Thyroid gland (tissue), 4 donors: ENCODE measurements at regions not wholly inside any gene's neighbourhood (a gene's known extent, or its start where the extent isn't known, plus 50 kb on each side); places are given as distances from the start of the nearest gene placed in this dataset.

ENCODE experiments used
- POLR2A ChIP-seq, 2 donors: fragments of 450-650 bp; IDR thresholded peaks; one replicate each; pipeline ENCODE4 v1.6.1; 2017; ENCODE audit warnings: antibody characterized with exemption in 2 of 2, mild to moderate bottlenecking in 2 of 2, moderate library complexity in 1 of 2
- TF ChIP-seq, protein P1 (sequence below), 6 experiments: fragments of 200-600 bp in 3 of 6; fragments of 450-650 bp in 3 of 6; sonication (generic) in 3 of 6; IDR thresholded peaks; one replicate each; pipeline ENCODE4 v1.5.1; 2016 to 2019; ENCODE audit warnings: antibody characterized with exemption in 6 of 6, mild to moderate bottlenecking in 2 of 6, inconsistent platforms in 1 of 6, moderate library complexity in 1 of 6

DNA sequence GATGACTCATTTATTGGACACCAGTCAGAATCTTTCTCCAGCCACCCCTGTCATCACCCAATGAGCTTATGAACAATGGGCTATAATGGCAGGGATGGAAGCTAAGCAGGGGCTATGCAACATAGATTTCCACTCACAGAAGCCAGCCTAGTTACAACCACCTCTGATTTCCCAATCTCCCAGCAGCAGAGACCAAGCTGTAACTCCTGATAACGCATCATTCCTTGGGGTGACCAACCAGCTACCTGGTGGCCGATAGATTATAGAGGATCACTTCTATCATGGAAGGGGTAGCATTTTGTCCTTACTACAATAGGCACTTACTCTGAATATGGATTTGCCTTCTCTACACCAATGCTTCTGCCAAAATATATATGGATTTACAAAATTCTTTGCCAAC lies 302.3 kb upstream of the ATXN7L3B start:
- TF ChIP-seq, protein P1, sequence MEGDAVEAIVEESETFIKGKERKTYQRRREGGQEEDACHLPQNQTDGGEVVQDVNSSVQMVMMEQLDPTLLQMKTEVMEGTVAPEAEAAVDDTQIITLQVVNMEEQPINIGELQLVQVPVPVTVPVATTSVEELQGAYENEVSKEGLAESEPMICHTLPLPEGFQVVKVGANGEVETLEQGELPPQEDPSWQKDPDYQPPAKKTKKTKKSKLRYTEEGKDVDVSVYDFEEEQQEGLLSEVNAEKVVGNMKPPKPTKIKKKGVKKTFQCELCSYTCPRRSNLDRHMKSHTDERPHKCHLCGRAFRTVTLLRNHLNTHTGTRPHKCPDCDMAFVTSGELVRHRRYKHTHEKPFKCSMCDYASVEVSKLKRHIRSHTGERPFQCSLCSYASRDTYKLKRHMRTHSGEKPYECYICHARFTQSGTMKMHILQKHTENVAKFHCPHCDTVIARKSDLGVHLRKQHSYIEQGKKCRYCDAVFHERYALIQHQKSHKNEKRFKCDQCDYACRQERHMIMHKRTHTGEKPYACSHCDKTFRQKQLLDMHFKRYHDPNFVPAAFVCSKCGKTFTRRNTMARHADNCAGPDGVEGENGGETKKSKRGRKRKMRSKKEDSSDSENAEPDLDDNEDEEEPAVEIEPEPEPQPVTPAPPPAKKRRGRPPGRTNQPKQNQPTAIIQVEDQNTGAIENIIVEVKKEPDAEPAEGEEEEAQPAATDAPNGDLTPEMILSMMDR (IDR thresholded peaks at IDR 0.05), result no peak
- no peak for TF ChIP-seq POLR2A (IDR thresholded peaks at IDR 0.05)
